ENCODE measurements at regions not wholly inside any gene's neighbourhood (a gene's known extent, or its start where the extent isn't known, plus 50 kb on each side); places are given as distances from the start of the nearest gene placed in this dataset.

DNA sequence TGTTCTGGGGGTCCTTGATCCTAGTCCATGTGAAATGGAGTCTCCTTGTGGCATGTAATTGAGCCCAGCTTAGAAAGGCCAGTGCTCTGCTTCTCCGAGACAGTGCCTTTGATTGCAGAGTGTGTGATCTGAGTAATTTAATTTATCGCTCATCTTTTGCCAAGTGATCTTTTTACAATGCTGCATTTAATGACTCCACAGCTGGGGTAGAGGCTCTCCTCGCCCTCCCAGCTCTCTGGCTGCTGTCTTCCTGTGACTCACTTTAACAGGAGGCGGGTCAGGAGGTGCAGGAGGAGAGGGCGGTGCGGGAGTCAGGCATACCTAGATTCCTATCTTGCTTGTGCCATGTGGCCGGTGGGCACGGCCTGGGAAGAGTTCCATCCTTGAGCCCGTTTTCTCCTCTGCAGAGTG lies 113.4 kb upstream of the FOXF1 start:
- no peak overlapping the region for H3K4me3 ChIP-seq (replicated peaks; ENCODE audit: insufficient read depth, low read length)
- DNase-seq (ENCODE audit: low read depth in 1 of 2, low spot score in 1 of 2) = no peak
- no peak overlapping the region for H3K27ac ChIP-seq (replicated peaks)
- TF ChIP-seq SPI1 (IDR thresholded peaks at IDR 0.05; ENCODE audit: borderline replicate concordance, low read depth) (no peak), CTCF (IDR thresholded peaks at IDR 0.05; ENCODE audit: insufficient read depth, low read length) (no peak), REST (IDR thresholded peaks at IDR 0.05; ENCODE audit: insufficient replicate concordance, low read depth) (no peak), POLR2AphosphoS5 (IDR thresholded peaks at IDR 0.05; ENCODE audit: low read depth) (no peak)
- H3K27me3 ChIP-seq (ENCODE audit: insufficient read depth, poor library complexity, severe bottlenecking) = no peaks in the 10 kb centered on the region

- no peak for DNase-seq (ENCODE audit: low read depth in 1 of 2, low spot score in 1 of 2)
- Histone ChIP-seq H3K27ac (replicated peaks) (no peak overlapping the region), H3K4me3 (replicated peaks; ENCODE audit: insufficient read depth, low read length) (no peak overlapping the region), H3K27me3 (ENCODE audit: insufficient read depth, poor library complexity, severe bottlenecking) (no peaks in the 10 kb centered on the region)
- TF ChIP-seq GABPA (IDR thresholded peaks at IDR 0.05; ENCODE audit: low read depth) = no peak
- no peak for TF ChIP-seq CTCF (IDR thresholded peaks at IDR 0.05; ENCODE audit: insufficient read depth, low read length)
- TF ChIP-seq SPI1 (IDR thresholded peaks at IDR 0.05; ENCODE audit: borderline replicate concordance, low read depth) = no peak
- no peak for TF ChIP-seq REST (IDR thresholded peaks at IDR 0.05; ENCODE audit: insufficient replicate concordance, low read depth)
- no peak for TF ChIP-seq POLR2AphosphoS5 (IDR thresholded peaks at IDR 0.05; ENCODE audit: low read depth)
These were observed 112.1 kb upstream of the FOXF1 start for GRCh38 chr16:86398201-86398600.

DNA sequence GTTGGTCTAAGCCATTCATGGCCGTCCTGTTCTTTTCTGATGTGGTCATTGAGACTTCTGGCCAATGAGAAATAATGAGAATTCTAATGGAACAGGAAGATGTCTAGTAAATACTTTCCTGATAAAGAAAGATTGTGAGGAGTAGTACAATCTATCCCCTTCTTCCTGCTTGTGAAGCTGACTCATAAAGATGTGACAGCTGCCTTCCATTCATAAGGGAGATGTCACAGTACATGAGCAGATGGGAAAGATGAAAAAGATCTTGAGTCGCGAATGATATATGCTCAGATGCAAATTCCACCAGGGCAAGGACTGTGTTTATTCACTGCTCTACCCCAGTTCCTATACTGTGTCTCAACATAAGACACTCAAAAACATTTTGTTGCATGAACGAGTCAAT lies 111.7 kb upstream of the FOXF1 start:
- Histone ChIP-seq H3K4me3 (replicated peaks; ENCODE audit: insufficient read depth, low read length) (no peak overlapping the region), H3K27me3 (ENCODE audit: insufficient read depth, poor library complexity, severe bottlenecking) (no peaks in the 10 kb centered on the region), H3K27ac (replicated peaks) (no peak overlapping the region)
- no peak for DNase-seq (ENCODE audit: low read depth in 1 of 2, low spot score in 1 of 2)
- TF ChIP-seq REST (IDR thresholded peaks at IDR 0.05; ENCODE audit: insufficient replicate concordance, low read depth) = no peak
- TF ChIP-seq POLR2AphosphoS5 (IDR thresholded peaks at IDR 0.05; ENCODE audit: low read depth) = no peak
- no peak for TF ChIP-seq GABPA (IDR thresholded peaks at IDR 0.05; ENCODE audit: low read depth)
- TF ChIP-seq SPI1 (IDR thresholded peaks at IDR 0.05; ENCODE audit: borderline replicate concordance, low read depth) = no peak
- TF ChIP-seq CTCF (IDR thresholded peaks at IDR 0.05; ENCODE audit: insufficient read depth, low read length) = no peak

Data from HL-60 (cell line).